K562 (cell line): ENCODE measurements at regions not wholly inside any gene's neighbourhood (a gene's known extent, or its start where the extent isn't known, plus 50 kb on each side); places are given as distances from the start of the nearest gene placed in this dataset.

Source experiments
- BRD4 ChIP-seq: fragments of 200-600 bp; sonication (generic); IDR thresholded peaks from 2 replicates; pipeline ENCODE4 v1.6.1; 2017; ENCODE audit warnings: inconsistent platforms
- CTCFL ChIP-seq: IDR thresholded peaks from 2 replicates; pipeline ENCODE4 v1.6.1; 2011; ENCODE audit warnings: borderline replicate concordance, low read depth, mild to moderate bottlenecking, moderate library complexity, low read length; ENCODE audit not compliant: insufficient read depth, poor library complexity, severe bottlenecking
- PPARD ChIP-seq: fragments of 250-450 bp; sonication (Bioruptor Pico); IDR thresholded peaks from 2 replicates; pipeline ENCODE4 v1.8.0; 2022; ENCODE audit warnings: inconsistent platforms, mild to moderate bottlenecking, moderate library complexity
- TCF7 ChIP-seq: sonication (generic); IDR thresholded peaks from 2 replicates; pipeline ENCODE4 v1.6.1; 2016; ENCODE audit warnings: antibody characterized with exemption, borderline replicate concordance
- WHSC1 ChIP-seq: IDR thresholded peaks from one replicate; pipeline ENCODE4 v1.6.1; 2012; ENCODE audit warnings: low read length, control low read depth, inconsistent platforms
- ZNF239 ChIP-seq: fragments of 250-450 bp; sonication (Bioruptor Pico); IDR thresholded peaks from 2 replicates; pipeline ENCODE4 v1.4.0; 2020; ENCODE audit warnings: mild to moderate bottlenecking
- ZNF76 ChIP-seq: fragments of 250-450 bp; sonication (Bioruptor Pico); IDR thresholded peaks from 2 replicates; pipeline ENCODE4 v1.4.0; 2020; ENCODE audit warnings: mild to moderate bottlenecking, moderate library complexity, borderline replicate concordance
- ZZZ3 ChIP-seq: fragments of 450-650 bp; IDR thresholded peaks from 2 replicates; pipeline ENCODE4 v1.6.1; 2016; ENCODE audit warnings: antibody characterized with exemption, mild to moderate bottlenecking, moderate library complexity
- TF ChIP-seq, protein P1 (sequence below): IDR thresholded peaks from 2 replicates; pipeline ENCODE4 v1.6.1; 2014; ENCODE audit warnings: antibody characterized with exemption

- TF ChIP-seq, protein P1, sequence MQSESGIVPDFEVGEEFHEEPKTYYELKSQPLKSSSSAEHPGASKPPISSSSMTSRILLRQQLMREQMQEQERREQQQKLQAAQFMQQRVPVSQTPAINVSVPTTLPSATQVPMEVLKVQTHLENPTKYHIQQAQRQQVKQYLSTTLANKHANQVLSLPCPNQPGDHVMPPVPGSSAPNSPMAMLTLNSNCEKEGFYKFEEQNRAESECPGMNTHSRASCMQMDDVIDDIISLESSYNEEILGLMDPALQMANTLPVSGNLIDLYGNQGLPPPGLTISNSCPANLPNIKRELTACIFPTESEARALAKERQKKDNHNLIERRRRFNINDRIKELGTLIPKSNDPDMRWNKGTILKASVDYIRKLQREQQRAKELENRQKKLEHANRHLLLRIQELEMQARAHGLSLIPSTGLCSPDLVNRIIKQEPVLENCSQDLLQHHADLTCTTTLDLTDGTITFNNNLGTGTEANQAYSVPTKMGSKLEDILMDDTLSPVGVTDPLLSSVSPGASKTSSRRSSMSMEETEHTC: no peak
- TF ChIP-seq TCF7 (no peak), CTCFL (no peak), WHSC1 (no peak), BRD4 (no peak), ZNF76 (CRISPR knock-in tag) (no peak), ZNF239 (CRISPR knock-in tag) (no peak), ZZZ3 (no peak), PPARD (no peak)
- TF ChIP-seq, all 486 proteins: peak for 0
Measured at GRCh38 chr20:48172357-48172702, 387.0 kb upstream of the SULF2 start (continued).
